Retinal pigment epithelial cell (primary cell): ENCODE measurements at regions not wholly inside any gene's neighbourhood (a gene's known extent, or its start where the extent isn't known, plus 50 kb on each side); places are given as distances from the start of the nearest gene placed in this dataset.
A peak's percentile ranks its signal among the peaks of the same experiment; 100 is the strongest.
"Not testable (repeated sequence)": the region's sequence is repeated elsewhere in the genome, so short reads cannot be mapped to it uniquely, and the experiment has no call there.

Experiments
- DNase-seq: peaks from one replicate; pipeline ENCODE4 v3.0.0-alpha.2; 2010; ENCODE audit warnings: low read depth
- H3K4me3 ChIP-seq: 2 replicates; pipeline ENCODE4 v1.5.1; 2011; ENCODE audit warnings: mild to moderate bottlenecking, low read length, control low read depth, moderate library complexity
- CTCF ChIP-seq: conservative IDR thresholded peaks from 2 replicates; pipeline ENCODE4 v1.5.1; 2011; ENCODE audit warnings: low read depth, low read length, control low read depth, inconsistent platforms

- peak; percentile 30 for DNase-seq
- no peak for TF ChIP-seq CTCF
- H3K4me3 ChIP-seq, result no peak overlapping the region
These were observed 70.4 kb upstream of the APBB1IP start for GRCh38 chr10:26367771-26368170.

- TF ChIP-seq CTCF, result no peak
- DNase-seq, result no peak
- no peak overlapping the region for H3K4me3 ChIP-seq
These were observed 69.7 kb upstream of the APBB1IP start for GRCh38 chr10:26368463-26368862.

GRCh38 chr10:26372513-26373354 is 65.4 kb upstream of the APBB1IP start:
- DNase-seq, result no peak
- H3K4me3 ChIP-seq, result no peak overlapping the region
- TF ChIP-seq CTCF, result no peak

- H3K4me3 ChIP-seq, result no peak overlapping the region
- no peak for DNase-seq
- no peak for TF ChIP-seq CTCF
These were observed 63.7 kb upstream of the APBB1IP start for GRCh38 chr10:26374426-26374825.

GRCh38 chr10:26377224-26377810 is 60.8 kb upstream of the APBB1IP start:
- DNase-seq, H3K4me3 ChIP-seq: not testable (repeated sequence)

GRCh38 chr10:26378861-26379294 is 59.3 kb upstream of the APBB1IP start:
- H3K4me3 ChIP-seq, result no peak overlapping the region
- no peak for DNase-seq
- TF ChIP-seq CTCF, result no peak

GRCh38 chr10:26380815-26381214 is 57.3 kb upstream of the APBB1IP start:
- no peak for TF ChIP-seq CTCF
- no peak for DNase-seq
- H3K4me3 ChIP-seq, result no peak overlapping the region
